Parathyroid adenoma (tissue), 2 donors: ENCODE measurements at regions not wholly inside any gene's neighbourhood (a gene's known extent, or its start where the extent isn't known, plus 50 kb on each side); places are given as distances from the start of the nearest gene placed in this dataset.
"Not testable (repeated sequence)": the region's sequence is repeated elsewhere in the genome, so short reads cannot be mapped to it uniquely, and the experiment has no call there.

Experiments used
- H2AFZ ChIP-seq: fragments of 300-600 bp; sonication (generic); one replicate; pipeline ENCODE4 v1.7.0; 2017; ENCODE audit warnings: antibody characterized with exemption, mild to moderate bottlenecking
- H3K27ac ChIP-seq: fragments of 300-600 bp; sonication (generic); one replicate; pipeline ENCODE4 v1.7.0; 2017
- H3K27me3 ChIP-seq: fragments of 300-600 bp; sonication (generic); one replicate; pipeline ENCODE4 v1.7.0; 2017; ENCODE audit warnings: low read length; ENCODE audit not compliant: control insufficient read depth, insufficient read depth
- H3K36me3 ChIP-seq: fragments of 300-600 bp; sonication (generic); one replicate; pipeline ENCODE4 v1.7.0; 2017; ENCODE audit warnings: low read length; ENCODE audit not compliant: control insufficient read depth, insufficient read depth
- H3K4me1 ChIP-seq: fragments of 300-600 bp; sonication (generic); one replicate; pipeline ENCODE4 v1.7.0; 2017; ENCODE audit warnings: control low read depth
- H3K4me2 ChIP-seq: fragments of 300-600 bp; sonication (generic); one replicate; pipeline ENCODE4 v1.7.0; 2017; ENCODE audit warnings: low read length
- H3K4me3 ChIP-seq: fragments of 300-600 bp; sonication (generic); one replicate; pipeline ENCODE4 v1.7.0; 2017; ENCODE audit warnings: low read depth, low read length
- H3K79me2 ChIP-seq: fragments of 300-600 bp; sonication (generic); one replicate; pipeline ENCODE4 v1.7.0; 2017; ENCODE audit warnings: control low read depth
- H3K9ac ChIP-seq: fragments of 300-600 bp; sonication (generic); one replicate; pipeline ENCODE4 v1.7.0; 2017; ENCODE audit warnings: mild to moderate bottlenecking
- H3K9me3 ChIP-seq: fragments of 300-600 bp; sonication (generic); one replicate; pipeline ENCODE4 v1.7.0; 2017; ENCODE audit warnings: low read length; ENCODE audit not compliant: control insufficient read depth
- CTCF ChIP-seq: fragments of 300-600 bp; sonication (generic); IDR thresholded peaks from one replicate; pipeline ENCODE4 v1.7.0; 2017; ENCODE audit warnings: antibody characterized with exemption, mild to moderate bottlenecking
- donor health status: primary hyperparathyroidism.

- H3K9ac ChIP-seq, H3K36me3 ChIP-seq, H3K27ac ChIP-seq, H2AFZ ChIP-seq, H3K27me3 ChIP-seq, H3K4me1 ChIP-seq, H3K9me3 ChIP-seq, H3K4me3 ChIP-seq, H3K4me2 ChIP-seq, H3K79me2 ChIP-seq: not testable (repeated sequence)
Observed at GRCh38 chr17:6373599-6373998, 61.3 kb downstream of the AIPL1 start.

- no peak overlapping the region for H3K4me2 ChIP-seq
- H3K79me2 ChIP-seq: no peaks in the 10 kb centered on the region
- H3K4me3 ChIP-seq: no peak overlapping the region
- no peak overlapping the region for H2AFZ ChIP-seq
- no peak overlapping the region for H3K27ac ChIP-seq
- H3K9ac ChIP-seq: no peak overlapping the region
- no peaks in the 10 kb centered on the region for H3K27me3 ChIP-seq
- TF ChIP-seq CTCF: no peak
- no peaks in the 10 kb centered on the region for H3K4me1 ChIP-seq
- no peaks in the 10 kb centered on the region for H3K9me3 ChIP-seq
- no peaks in the 10 kb centered on the region for H3K36me3 ChIP-seq
Observed at GRCh38 chr17:6366221-6366666, 68.7 kb downstream of the AIPL1 start.

GRCh38 chr17:6365200-6365943, 69.5 kb downstream of the AIPL1 start:
- H3K4me3 ChIP-seq: no peak overlapping the region
- H3K79me2 ChIP-seq: no peaks in the 10 kb centered on the region
- H3K27me3 ChIP-seq: no peaks in the 10 kb centered on the region
- H3K9me3 ChIP-seq: no peaks in the 10 kb centered on the region
- H2AFZ ChIP-seq: no peak overlapping the region
- no peaks in the 10 kb centered on the region for H3K36me3 ChIP-seq
- H3K4me2 ChIP-seq: no peak overlapping the region
- no peak for TF ChIP-seq CTCF
- no peak overlapping the region for H3K9ac ChIP-seq
- H3K27ac ChIP-seq: no peak overlapping the region
- no peaks in the 10 kb centered on the region for H3K4me1 ChIP-seq

GRCh38 chr17:6361733-6362132, 73.2 kb downstream of the AIPL1 start:
- Histone ChIP-seq H3K27ac (no peak overlapping the region), H3K4me1 (no peaks in the 10 kb centered on the region), H3K9ac (no peak overlapping the region), H3K36me3 (no peaks in the 10 kb centered on the region), H2AFZ (no peak overlapping the region), H3K27me3 (no peaks in the 10 kb centered on the region), H3K4me2 (no peak overlapping the region), H3K79me2 (no peaks in the 10 kb centered on the region), H3K4me3 (no peak overlapping the region), H3K9me3 (no peaks in the 10 kb centered on the region)
- no peak for TF ChIP-seq CTCF

GRCh38 chr17:6358131-6358530, 76.8 kb downstream of the AIPL1 start:
- H3K9me3 ChIP-seq: no peaks in the 10 kb centered on the region
- no peak for TF ChIP-seq CTCF
- no peak overlapping the region for H3K4me3 ChIP-seq
- H3K4me1 ChIP-seq: no peaks in the 10 kb centered on the region
- H3K27me3 ChIP-seq: no peaks in the 10 kb centered on the region
- H3K36me3 ChIP-seq: no peaks in the 10 kb centered on the region
- H3K9ac ChIP-seq: no peak overlapping the region
- H3K4me2 ChIP-seq: no peak overlapping the region
- no peak overlapping the region for H2AFZ ChIP-seq
- H3K79me2 ChIP-seq: no peaks in the 10 kb centered on the region
- no peak overlapping the region for H3K27ac ChIP-seq
